ENCODE measurements at regions not wholly inside any gene's neighbourhood (a gene's known extent, or its start where the extent isn't known, plus 50 kb on each side); places are given as distances from the start of the nearest gene placed in this dataset.
"Not testable (repeated sequence)": the region's sequence is repeated elsewhere in the genome, so short reads cannot be mapped to it uniquely, and the experiment has no call there.

DNA sequence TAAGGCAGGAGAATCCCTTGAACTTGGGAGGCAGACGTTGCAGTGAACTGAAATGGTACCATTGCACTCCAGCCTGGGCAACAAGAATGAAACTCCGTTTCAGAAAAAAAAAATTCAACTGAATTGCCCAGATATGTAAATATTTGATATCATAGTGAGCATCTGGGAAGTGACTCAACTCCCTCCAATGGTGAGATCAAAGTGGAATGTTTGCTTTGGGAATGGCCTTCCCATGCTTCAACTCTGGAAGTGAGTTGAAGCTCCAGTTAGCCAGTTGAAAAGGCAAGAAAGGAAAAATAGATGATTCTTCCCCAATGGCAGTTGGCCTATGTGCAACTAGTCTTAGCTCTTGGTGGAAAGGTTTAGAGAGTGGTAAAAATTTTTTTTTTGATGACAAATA is 131.6 kb upstream of the CMC1 start:
- no peak for DNase-seq

DNA sequence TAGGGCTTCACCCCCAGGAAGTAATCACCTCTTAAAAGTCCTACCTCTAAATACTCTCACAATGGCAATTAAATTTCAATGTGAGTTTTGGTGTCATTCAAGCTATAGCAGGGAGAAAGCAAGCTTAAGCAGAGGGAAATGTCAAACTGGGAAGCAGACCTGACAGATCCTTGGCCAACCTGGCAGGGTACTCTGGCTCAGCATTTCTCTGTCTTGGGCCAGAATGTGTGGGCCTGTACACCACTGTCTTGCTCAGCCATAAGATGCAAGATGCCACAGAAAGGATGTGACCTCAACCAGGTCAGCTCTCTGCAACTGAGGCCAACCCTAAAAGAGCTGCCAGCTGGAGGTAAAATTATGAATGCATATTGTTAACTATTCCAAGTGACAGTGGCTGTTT is 130.6 kb upstream of the CMC1 start:
- no peak for DNase-seq

DNA sequence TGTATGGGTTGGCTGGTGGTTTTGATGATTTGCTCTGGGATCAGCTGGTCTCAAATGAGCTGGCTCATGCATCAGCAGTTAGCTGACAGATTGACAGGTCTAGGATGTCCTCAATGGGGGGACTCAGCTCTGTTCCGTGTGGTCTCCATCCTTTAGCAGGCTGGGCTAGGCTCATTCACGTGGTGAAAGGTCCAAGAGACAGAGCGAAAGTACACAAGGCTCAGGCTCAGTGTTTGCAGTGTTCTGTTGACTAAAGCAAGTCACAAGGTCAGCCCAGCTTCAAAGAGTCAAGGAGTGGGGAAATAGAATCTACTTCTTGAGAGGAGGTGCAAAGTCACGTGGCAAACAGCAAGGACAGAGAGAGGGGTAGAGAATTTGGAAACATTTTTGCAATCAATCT is 126.5 kb upstream of the CMC1 start:
- DNase-seq: no peak

DNA sequence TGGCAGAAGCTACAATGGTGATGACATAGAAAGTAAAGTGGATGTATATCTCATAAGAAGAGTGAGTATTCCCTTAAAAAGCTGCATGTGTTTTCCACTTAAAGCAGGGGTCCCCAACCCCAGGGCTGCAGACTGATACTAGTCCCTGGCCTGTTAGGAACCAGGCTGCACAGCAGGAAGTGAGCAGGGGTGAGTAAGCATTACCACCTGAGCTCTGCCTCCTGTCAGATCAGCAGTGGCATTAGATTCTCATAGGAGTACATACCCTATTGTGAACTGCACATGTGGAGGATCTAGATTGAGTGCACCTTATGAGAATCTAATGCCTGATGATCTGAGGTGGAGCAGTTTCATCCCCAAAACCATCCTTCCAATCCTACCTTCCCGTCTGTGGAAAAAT is 126.1 kb upstream of the CMC1 start:
- no peak for DNase-seq

DNA sequence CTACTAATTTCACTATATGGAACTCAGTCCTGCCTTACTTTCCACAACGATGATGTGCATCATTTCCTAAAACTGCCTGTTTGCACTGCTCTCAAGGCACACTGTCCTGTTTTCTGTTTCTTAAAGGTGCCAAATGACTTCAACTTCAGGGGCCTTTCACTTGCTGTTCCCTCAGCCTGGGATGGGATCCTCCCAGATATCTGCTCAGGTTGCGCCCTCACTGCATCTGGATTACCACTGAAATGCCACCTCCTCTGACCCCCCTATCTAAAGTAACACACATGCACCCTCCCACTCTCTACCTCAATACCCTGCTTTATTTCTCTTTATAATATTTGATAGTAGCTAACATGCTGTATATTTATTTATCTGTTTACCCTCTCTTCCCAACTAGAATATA is 123.8 kb upstream of the CMC1 start:
- DNase-seq: no peak

DNA sequence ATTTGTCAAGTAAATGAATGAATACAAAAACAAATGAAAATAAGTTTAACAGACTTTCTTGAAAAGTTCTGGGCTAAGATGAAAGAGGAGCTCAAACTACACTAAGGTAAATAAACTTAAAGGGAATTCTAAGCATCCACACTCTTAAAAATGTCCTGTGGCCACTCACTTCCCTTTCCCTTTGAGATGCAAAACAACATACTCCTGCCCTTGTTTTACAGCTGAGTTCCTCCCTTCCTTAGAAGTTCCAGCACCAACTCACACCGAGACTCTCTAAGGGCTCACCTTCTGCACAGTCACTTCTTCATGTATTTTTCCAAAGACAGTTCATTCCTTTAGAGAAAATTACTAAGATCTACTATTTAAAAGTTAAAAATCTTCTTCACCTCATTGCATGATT is 123.3 kb upstream of the CMC1 start:
- no peak for DNase-seq

DNA sequence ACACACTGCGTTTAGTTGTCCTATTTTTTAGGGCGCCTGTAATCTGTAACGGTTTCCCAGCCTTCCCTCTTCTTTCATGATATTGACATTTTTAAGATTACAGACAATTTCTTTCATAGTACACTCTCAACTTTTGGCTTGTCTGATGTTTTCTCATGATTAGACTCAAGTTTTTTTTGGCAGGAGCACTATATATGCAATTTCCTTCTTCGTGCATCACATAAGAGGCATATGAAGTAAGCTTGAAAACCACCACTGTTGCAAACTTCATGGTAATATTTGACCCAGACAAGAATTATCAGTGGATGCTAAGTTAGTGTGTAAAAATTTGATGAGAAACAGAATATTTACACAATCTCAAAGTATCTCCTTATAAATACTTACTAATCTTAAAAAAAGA is 119.2 kb upstream of the CMC1 start:
- no peak for DNase-seq

DNA sequence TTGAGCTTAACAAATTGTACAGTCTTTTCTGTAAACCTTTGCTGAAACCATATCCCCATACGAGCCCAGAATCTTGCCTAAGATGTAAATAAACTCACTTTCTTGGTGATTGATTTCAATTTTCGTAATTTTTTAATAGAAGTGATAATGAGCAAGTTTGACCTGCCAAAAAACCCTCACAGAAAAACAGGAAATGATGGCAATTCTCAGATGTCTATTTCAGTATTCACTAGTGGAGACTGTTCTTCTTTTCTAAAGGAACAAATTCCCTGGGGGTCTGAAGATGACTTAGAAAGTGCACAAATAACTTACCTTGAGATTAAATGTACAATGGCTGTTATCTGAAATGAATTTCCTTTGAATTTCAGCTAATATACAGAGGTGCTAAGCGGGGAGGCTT is 116.5 kb upstream of the CMC1 start:
- no peak for DNase-seq

DNA sequence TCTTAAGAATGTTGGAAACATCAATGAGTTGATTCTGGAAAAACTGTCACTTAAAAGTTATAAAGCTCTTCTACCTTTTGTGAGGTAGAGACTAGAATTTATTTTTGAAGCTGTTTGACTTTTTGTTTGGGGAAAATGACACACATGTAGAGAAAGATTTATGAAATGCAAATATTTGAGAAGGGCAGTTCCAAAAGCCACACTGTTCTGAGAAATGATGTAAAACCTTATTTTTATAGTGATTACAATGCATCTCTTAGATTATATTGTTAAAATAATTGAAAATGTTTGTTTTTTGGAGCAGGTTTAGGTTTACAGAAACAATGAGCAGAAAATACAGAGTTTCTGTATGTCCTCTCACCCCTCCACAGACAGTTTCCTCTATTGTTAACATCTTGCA is 116.1 kb upstream of the CMC1 start:
- no peak for DNase-seq

DNA sequence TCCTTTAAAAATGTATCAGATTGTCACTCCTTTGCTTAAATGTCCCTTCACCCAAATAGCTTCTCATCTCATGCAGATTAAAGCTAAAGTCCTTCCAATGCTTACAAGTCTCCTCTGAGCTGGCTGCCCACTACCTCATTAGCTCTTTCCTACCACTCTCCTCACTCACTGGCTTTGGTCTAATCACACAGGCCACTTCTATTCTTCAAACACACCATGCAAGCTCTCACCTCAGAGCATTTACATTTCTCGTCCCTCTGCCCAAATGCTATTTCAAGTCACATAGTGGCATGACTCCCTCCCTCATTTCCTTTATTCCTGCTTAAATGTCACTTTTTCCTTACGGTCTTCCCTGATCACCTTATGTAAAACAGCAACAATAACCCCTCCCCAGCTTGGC is 110.6 kb upstream of the CMC1 start:
- no peak for DNase-seq

DNA sequence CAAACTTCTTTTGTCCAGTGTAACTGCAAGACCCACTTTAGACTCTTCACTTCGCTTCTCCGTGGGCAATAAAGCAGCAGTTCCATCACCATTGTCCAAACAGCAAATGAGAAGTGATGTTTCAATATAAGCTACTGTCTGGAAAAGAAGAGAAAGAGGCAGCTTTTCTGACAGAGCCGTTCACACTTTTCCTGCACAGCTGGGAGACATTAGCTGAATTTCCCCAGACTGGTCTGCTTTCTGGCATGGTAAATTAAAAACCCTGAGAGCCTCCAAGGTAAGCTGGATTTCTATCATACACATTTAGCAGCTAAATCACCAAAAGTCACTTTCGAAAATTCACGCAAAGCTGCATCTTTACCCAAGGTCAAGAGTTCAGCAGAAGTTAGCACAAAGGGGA is 108.5 kb upstream of the CMC1 start:
- DNase-seq: no peak

DNA sequence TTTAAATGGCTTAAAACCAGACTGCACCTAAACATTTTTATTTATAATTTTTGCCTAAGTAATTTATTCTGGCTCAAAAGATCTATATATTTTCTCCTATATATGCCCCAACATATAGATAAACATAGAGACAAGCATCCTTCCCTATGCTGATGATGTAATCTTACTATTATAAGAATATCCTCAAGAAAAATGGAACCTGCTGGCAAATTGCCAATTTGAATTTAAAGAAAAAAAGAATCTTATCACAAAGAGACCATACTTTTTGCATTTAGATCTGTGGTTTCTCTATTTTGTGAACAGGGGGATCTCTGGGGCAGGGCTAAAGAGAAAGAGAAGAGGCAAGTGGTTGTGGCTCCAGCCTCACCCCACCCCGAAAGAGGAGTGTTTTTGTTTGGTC is 107.2 kb upstream of the CMC1 start:
- no peak for DNase-seq

DNA sequence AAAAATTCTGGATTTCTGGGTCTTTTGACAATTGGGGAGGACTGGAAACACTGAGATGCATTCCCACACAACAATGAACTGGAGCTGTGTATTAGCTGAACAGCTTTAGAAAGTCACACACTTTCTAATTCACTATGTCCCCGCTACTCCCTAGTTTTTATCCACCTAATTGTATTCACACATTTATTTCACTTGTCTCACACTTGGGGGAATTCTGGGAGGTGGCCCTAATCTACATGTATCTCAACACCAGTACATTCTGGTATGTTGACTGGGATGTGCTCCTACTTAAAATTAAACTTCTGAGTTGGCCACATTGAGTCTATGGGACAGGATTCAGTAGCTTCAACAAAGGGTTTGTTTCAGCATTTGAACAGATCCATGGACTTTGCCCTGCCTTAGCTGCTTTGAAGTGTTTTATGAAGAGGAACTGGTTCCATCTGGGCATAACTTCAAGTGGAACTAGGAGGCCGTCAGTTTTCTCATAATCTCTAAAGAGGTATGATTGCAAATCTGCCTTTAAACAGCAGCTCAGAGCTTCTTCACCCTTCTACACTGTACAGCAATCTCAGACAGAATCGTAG is 106.5 kb upstream of the CMC1 start:
- no peak for DNase-seq

DNA sequence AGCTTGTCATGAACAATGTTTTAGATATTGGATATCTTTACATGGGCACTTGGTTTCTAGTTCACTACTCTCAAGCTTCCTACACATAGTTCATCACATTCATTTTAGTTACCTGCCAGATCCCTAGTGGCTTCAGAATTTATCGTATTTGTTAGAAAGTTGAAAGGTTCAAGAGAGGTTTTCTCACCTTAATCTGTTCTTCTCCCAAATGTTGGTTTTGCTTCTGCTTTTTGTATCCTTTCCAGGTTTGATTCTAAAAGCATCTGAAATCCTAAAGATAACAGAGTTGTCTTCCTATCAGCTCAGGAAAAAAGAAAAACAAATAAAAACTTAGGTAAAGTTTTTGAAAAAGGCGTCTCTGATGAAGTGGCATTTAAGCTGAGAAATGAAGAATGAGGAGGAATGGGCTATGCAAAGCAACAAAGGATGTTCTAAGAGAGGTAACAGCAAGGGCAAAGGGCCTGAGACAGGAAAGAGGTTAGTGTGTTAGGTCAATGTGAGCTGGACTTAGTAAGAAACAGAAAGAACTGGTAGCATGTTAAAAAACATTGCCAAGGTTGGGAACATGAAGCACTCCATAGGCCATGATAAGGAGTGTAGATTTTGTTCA is 104.7 kb upstream of the CMC1 start:
- DNase-seq: no peak

DNA sequence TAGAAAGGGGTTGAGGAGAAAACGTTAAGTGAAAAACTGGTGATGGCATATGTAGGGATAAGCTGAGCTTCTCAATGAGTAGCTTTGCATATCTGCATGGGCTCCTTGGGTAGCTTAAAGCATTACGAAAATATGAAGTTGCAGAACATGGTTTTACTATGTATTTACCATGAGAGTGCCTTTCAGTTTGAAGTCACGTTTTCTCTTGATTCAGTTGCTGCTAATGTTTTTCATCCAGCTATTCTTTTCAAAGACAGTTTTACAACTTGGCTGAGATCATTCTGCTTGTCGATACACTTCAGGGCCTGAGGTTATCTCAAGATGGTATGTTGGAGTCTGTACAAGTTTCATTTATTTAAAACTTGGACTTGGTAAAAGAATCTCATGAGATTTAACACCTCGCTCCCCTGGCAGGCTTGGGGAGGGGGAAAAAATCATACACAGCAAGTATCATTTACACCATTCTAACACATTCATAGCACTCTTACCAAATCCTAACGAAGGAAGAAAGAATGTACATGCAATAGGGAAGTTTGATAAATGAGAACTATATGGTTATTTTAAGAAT is 103.3 kb upstream of the CMC1 start:
- no peak for DNase-seq

DNA sequence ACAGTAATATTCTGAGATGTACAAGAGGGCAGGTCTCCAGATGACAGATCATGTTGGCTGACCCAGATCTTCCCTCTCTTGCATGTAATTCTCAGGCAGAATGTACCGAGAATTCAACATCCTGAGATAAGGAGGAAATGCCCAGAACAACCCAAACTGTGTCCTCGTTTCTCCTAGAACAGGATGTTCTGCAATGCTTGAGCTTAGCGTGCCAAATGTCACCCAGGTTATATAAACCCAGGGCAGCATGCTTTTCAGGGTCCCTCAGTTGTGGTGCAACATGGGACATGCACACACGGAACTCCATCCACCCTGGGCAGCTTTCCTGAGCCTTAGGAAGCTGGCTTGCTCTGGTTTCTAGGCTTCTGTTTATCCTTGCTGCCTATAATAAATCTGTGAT is 102.1 kb upstream of the CMC1 start:
- DNase-seq: no peak

DNA sequence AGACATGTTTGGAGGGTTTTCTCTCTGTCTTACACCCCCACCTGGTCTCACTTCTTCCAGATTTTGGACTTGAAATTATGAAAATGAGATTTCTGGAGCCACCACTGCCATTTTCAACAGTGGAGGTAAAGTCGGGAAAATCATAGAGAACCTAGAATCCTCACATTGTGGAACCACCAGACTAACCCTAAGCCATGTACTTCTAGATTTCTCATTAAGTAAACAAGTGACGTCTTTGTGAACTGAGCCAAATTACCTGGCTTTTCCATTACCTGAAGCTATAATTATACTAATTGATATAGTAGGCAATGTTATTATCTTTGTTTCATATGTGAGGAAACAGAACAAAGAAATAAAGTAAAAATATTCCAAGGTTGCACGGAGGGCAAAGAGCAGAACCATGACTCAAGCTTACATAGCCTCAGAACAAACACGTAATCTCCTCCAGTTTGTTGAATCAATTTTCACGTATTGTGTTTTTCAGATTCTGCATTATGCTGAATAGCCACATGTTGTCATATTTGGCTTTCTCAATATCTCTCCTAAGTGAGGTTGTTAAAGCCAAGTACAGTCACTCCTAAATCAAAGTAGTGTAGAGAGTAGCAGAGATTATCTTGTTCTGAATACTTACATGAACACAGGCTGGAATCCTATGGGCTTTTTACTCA is 101.3 kb upstream of the CMC1 start:
- DNase-seq: no peak

DNA sequence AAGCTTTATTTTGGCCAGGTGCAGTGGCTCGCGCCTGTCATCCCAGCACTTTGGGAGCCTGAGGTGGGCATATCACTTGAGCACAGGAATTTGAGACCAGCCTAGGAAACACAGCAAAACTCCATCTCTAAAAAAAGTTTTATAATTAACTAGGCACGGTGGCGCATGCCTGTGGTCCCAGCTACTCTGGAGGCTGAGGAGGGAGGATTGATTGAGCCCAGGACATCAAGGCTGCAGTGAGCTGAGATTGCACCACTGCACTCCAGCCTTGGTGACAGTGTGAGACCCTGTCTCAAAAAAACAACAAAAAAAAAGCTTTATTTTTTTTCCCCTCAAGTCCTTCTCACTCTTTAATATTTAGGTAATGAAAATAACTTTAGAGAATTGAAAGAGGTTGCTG is 100.8 kb upstream of the CMC1 start:
- no peak for DNase-seq

DNA sequence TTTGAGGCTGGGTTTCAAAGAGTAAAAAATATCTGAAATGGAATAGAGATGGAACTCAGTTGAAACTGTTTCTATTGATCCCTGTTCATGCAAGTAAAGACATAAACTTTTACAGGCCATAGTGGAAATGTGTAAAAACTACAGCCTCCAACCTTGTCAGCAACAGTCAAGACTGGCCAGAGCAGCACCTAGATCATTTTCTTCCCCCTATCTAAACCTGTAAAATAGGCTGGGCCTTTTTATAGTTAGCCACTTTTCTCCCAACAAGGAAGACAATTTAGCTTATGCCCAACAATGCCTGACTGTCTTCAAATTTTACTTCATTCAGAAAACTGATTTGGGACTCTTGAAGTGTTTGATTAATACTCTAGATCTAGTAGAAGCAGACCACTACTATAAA is 91.5 kb upstream of the CMC1 start:
- no peak for DNase-seq

DNA sequence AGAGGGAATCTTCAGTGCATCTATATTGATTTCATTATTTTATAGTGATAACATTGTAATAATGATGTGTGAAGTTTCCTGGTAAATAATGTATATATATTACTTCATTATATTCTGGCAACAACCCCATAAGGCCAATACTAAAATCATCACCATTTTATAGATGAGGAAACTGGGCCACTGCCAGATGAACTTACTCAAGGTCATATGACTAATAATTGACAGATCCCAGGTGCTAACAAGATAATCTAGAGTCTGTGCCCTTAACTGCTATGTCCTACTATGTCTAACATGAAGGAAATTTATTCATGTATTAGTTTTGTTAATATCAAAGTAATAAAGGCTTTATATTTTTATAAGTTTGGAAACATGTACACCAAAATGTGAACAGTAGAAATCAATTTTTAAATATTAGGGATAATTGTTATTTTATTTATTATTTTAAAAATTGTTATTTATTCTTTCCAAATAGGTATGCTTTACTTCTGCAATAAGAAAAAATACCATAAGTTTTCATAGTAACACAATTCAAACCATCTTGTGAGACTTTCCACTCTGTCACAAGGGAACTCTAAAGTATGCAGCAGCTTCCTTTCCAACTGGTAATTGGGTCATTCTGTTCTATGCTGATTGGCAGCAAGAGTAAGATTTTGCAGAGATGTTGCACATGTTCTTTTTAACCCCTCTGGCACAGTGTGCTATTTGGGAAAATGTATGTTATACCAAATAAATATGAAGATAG is 90.8 kb upstream of the CMC1 start:
- DNase-seq: no peak

DNA sequence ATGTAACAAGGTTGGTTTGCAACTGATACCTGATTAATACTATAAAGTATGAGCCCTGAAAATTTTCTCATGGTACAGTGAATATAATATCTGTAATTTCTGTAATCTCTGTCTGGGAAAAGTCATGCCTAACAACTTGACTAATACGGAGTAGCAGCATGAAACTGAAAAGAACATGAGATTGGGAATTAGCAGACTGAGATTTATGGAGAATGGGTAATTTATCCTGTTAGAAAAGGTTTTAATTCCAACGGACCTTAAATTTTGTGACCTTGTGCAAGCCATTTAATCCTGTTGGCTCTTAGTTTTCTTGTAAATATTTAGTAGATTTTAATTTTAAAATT is 90.2 kb upstream of the CMC1 start:
- no peak for DNase-seq

DNA sequence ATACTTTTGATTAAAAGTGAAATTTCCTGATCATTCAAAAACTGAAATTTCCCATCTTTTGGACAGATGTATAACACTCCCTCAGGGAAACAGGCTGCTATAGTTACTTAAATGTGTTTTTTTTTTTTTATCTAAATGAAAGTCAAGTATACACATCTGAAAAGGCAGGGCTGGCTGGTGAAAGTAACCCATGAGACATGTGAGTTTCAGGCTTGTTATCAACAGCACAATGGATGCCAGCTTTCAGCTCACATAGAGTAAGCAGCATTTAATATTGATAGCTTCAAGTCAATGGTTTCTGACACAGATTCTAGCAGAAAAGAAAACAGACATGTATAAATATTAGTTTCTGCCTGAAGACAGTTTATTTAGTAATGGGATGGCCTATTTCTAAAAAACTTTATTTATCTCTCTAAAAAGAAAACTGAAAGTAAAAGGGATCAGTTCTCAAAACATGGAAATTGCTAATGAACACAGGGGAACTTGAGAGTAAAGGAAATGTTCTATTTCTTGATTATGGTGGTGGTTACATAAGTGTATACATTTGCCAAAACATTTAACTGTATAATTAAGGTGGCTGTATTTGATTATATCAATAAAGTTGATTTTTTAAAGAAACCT is 89.7 kb upstream of the CMC1 start:
- DNase-seq: no peak

DNA sequence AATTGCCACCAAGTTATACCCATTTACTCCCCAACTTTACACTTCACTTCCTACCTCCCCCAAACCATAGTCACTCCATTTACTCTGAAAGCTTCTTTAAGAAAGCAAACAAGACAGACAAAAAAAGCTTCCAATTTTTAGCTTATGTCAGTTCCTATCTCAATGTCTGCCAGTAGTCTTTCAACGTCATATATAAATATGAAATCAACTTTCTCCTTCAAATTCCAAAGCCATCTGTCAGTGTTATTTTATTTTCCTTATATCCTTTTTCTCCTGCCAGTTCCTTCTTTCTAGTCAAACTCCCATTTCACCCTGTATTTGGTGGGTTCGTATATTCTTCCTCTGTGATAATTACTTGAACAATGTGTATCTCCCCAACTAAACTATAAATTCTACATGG is 85.8 kb upstream of the CMC1 start:
- DNase-seq: no peak

DNA sequence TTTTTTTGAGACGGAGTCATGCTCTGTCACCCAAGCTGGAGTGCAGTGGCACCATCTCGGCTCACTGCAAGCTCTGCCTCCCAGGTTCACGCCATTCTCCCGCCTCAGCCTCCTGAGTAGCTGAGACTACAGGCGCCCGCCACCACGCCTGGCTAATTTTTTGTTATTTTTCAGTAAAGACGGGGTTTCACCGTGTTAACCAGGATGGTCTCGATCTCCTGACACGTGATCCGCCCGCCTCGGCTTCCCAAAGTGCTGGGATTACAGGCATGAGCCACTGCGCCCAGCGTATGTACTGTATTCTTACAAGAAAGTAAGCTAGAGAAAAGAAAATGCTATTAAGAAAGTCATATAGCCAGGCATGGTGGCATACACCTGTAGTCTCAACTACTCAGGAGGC is 84.8 kb upstream of the CMC1 start:
- DNase-seq: not testable (repeated sequence)
